ENCODE measurements at regions not wholly inside any gene's neighbourhood (a gene's known extent, or its start where the extent isn't known, plus 50 kb on each side); places are given as distances from the start of the nearest gene placed in this dataset.

- DNase-seq (no peak), ATAC-seq (ENCODE audit: insufficient read depth, low read depth) (no peak)
- Histone ChIP-seq H3K36me3 (ENCODE audit: insufficient read depth, low read length) (no peaks in the 10 kb centered on the region), H3K4me1 (ENCODE audit: insufficient read depth, low read length) (no peaks in the 10 kb centered on the region), H3K9ac (ENCODE audit: low read depth, low read length) (no peak overlapping the region), H3K4me3 (ENCODE audit: low read depth in 1 of 2, low read length in 2 of 2) (no peak overlapping the region), H3K79me2 (ENCODE audit: insufficient read depth, low read length) (no peaks in the 10 kb centered on the region), H2AFZ (ENCODE audit: low read depth, low read length) (no peak overlapping the region), H3K27ac (ENCODE audit: low read length) (no peak overlapping the region), H4K20me1 (ENCODE audit: insufficient read depth, low read length) (no peaks in the 10 kb centered on the region), H3K9me3 (ENCODE audit: insufficient read depth, low read length, severe bottlenecking) (no peaks in the 10 kb centered on the region), H3K4me2 (ENCODE audit: insufficient read depth, low read length) (no peak overlapping the region), H3K27me3 (ENCODE audit: insufficient read depth, low read length, poor library complexity) (no peaks in the 10 kb centered on the region)
- TF ChIP-seq EZH2 (IDR thresholded peaks at IDR 0.05; ENCODE audit: borderline replicate concordance, low read depth, low read length, severe bottlenecking) (no peak), CTCF (IDR thresholded peaks at IDR 0.05; ENCODE audit: borderline replicate concordance, extremely low read depth, low read length, poor library complexity, severe bottlenecking) (no peak)
Measured at GRCh38 chr16:79317026-79317425, 283.5 kb downstream of the MAF start.

GRCh38 chr16:79316004-79316458 is 284.5 kb downstream of the MAF start:
- H3K4me3 ChIP-seq (ENCODE audit: low read depth in 1 of 2, low read length in 2 of 2), result no peak overlapping the region
- H3K9ac ChIP-seq (ENCODE audit: low read depth, low read length), result no peak overlapping the region
- H3K4me2 ChIP-seq (ENCODE audit: insufficient read depth, low read length), result no peak overlapping the region
- no peaks in the 10 kb centered on the region for H3K4me1 ChIP-seq (ENCODE audit: insufficient read depth, low read length)
- DNase-seq (no peak), ATAC-seq (ENCODE audit: insufficient read depth, low read depth) (no peak)
- H3K27me3 ChIP-seq (ENCODE audit: insufficient read depth, low read length, poor library complexity), result no peaks in the 10 kb centered on the region
- H3K9me3 ChIP-seq (ENCODE audit: insufficient read depth, low read length, severe bottlenecking), result no peaks in the 10 kb centered on the region
- no peak overlapping the region for H3K27ac ChIP-seq (ENCODE audit: low read length)
- H2AFZ ChIP-seq (ENCODE audit: low read depth, low read length), result no peak overlapping the region
- no peaks in the 10 kb centered on the region for H4K20me1 ChIP-seq (ENCODE audit: insufficient read depth, low read length)
- no peaks in the 10 kb centered on the region for H3K79me2 ChIP-seq (ENCODE audit: insufficient read depth, low read length)
- H3K36me3 ChIP-seq (ENCODE audit: insufficient read depth, low read length), result no peaks in the 10 kb centered on the region
- TF ChIP-seq EZH2 (IDR thresholded peaks at IDR 0.05; ENCODE audit: borderline replicate concordance, low read depth, low read length, severe bottlenecking), result no peak
- no peak for TF ChIP-seq CTCF (IDR thresholded peaks at IDR 0.05; ENCODE audit: borderline replicate concordance, extremely low read depth, low read length, poor library complexity, severe bottlenecking)

GRCh38 chr16:79312502-79312901 is 288.0 kb downstream of the MAF start:
- DNase-seq (no peak), ATAC-seq (ENCODE audit: insufficient read depth, low read depth) (no peak)
- TF ChIP-seq EZH2 (IDR thresholded peaks at IDR 0.05; ENCODE audit: borderline replicate concordance, low read depth, low read length, severe bottlenecking) (no peak), CTCF (IDR thresholded peaks at IDR 0.05; ENCODE audit: borderline replicate concordance, extremely low read depth, low read length, poor library complexity, severe bottlenecking) (no peak)
- Histone ChIP-seq H3K79me2 (ENCODE audit: insufficient read depth, low read length) (no peaks in the 10 kb centered on the region), H2AFZ (ENCODE audit: low read depth, low read length) (no peak overlapping the region), H3K4me2 (ENCODE audit: insufficient read depth, low read length) (no peak overlapping the region), H3K36me3 (ENCODE audit: insufficient read depth, low read length) (no peaks in the 10 kb centered on the region), H4K20me1 (ENCODE audit: insufficient read depth, low read length) (no peaks in the 10 kb centered on the region), H3K9ac (ENCODE audit: low read depth, low read length) (no peak overlapping the region), H3K4me1 (ENCODE audit: insufficient read depth, low read length) (no peaks in the 10 kb centered on the region), H3K27ac (ENCODE audit: low read length) (no peak overlapping the region), H3K9me3 (ENCODE audit: insufficient read depth, low read length, severe bottlenecking) (no peaks in the 10 kb centered on the region), H3K4me3 (ENCODE audit: low read depth in 1 of 2, low read length in 2 of 2) (no peak overlapping the region), H3K27me3 (ENCODE audit: insufficient read depth, low read length, poor library complexity) (no peaks in the 10 kb centered on the region)

GRCh38 chr16:79310710-79311109 is 289.8 kb downstream of the MAF start:
- Histone ChIP-seq H3K27ac (ENCODE audit: low read length) (no peak overlapping the region), H3K4me1 (ENCODE audit: insufficient read depth, low read length) (no peaks in the 10 kb centered on the region), H3K9me3 (ENCODE audit: insufficient read depth, low read length, severe bottlenecking) (no peaks in the 10 kb centered on the region), H2AFZ (ENCODE audit: low read depth, low read length) (no peak overlapping the region), H3K4me3 (ENCODE audit: low read depth in 1 of 2, low read length in 2 of 2) (no peak overlapping the region), H3K4me2 (ENCODE audit: insufficient read depth, low read length) (no peak overlapping the region), H3K79me2 (ENCODE audit: insufficient read depth, low read length) (no peaks in the 10 kb centered on the region), H3K27me3 (ENCODE audit: insufficient read depth, low read length, poor library complexity) (no peaks in the 10 kb centered on the region), H4K20me1 (ENCODE audit: insufficient read depth, low read length) (no peaks in the 10 kb centered on the region), H3K36me3 (ENCODE audit: insufficient read depth, low read length) (no peaks in the 10 kb centered on the region), H3K9ac (ENCODE audit: low read depth, low read length) (no peak overlapping the region)
- ATAC-seq (ENCODE audit: insufficient read depth, low read depth) (no peak), DNase-seq (no peak)
- no peak for TF ChIP-seq EZH2 (IDR thresholded peaks at IDR 0.05; ENCODE audit: borderline replicate concordance, low read depth, low read length, severe bottlenecking)
- no peak for TF ChIP-seq CTCF (IDR thresholded peaks at IDR 0.05; ENCODE audit: borderline replicate concordance, extremely low read depth, low read length, poor library complexity, severe bottlenecking)

Measured in DND-41 (cell line).